Activated CD4-positive, alpha-beta T cell treated with anti-CD3 and anti-CD28 coated beads for 1 hour (primary cell): ENCODE measurements at regions not wholly inside any gene's neighbourhood (a gene's known extent, or its start where the extent isn't known, plus 50 kb on each side); places are given as distances from the start of the nearest gene placed in this dataset.
"Not testable (repeated sequence)": the region's sequence is repeated elsewhere in the genome, so short reads cannot be mapped to it uniquely, and the experiment has no call there.

Source experiments
- DNase-seq: peaks from one replicate; pipeline ENCODE4 v3.0.0-alpha.2; 2020

- DNase-seq: no peak
Measured at GRCh38 chr5:39579750-39580149, 155.0 kb upstream of the DAB2 start.

GRCh38 chr5:39578887-39579497 lies 154.2 kb upstream of the DAB2 start:
- no peak for DNase-seq

GRCh38 chr5:39577529-39577928 lies 152.7 kb upstream of the DAB2 start:
- DNase-seq: no peak

- DNase-seq: no peak
Measured at GRCh38 chr5:39570403-39571027, 145.7 kb upstream of the DAB2 start.

GRCh38 chr5:39569857-39570256 lies 145.1 kb upstream of the DAB2 start:
- no peak for DNase-seq

- DNase-seq: no peak
Measured at GRCh38 chr5:39566891-39567290, 142.1 kb upstream of the DAB2 start.

GRCh38 chr5:39566029-39566428 lies 141.2 kb upstream of the DAB2 start:
- DNase-seq: no peak

GRCh38 chr5:39561421-39561820 lies 136.6 kb upstream of the DAB2 start:
- DNase-seq: no peak

- no peak for DNase-seq
Measured at GRCh38 chr5:39560726-39561125, 135.9 kb upstream of the DAB2 start.

- no peak for DNase-seq
Measured at GRCh38 chr5:39559923-39560322, 135.1 kb upstream of the DAB2 start.

GRCh38 chr5:39558541-39558940 lies 133.8 kb upstream of the DAB2 start:
- no peak for DNase-seq

- DNase-seq: no peak
Measured at GRCh38 chr5:39555788-39556187, 131.0 kb upstream of the DAB2 start.

- no peak for DNase-seq
Measured at GRCh38 chr5:39547553-39548154, 122.9 kb upstream of the DAB2 start.

GRCh38 chr5:39544941-39545340 lies 120.2 kb upstream of the DAB2 start:
- no peak for DNase-seq

GRCh38 chr5:39543335-39543734 lies 118.6 kb upstream of the DAB2 start:
- DNase-seq: no peak

- no peak for DNase-seq
Measured at GRCh38 chr5:39542511-39543285, 117.9 kb upstream of the DAB2 start.

GRCh38 chr5:39541920-39542319 lies 117.1 kb upstream of the DAB2 start:
- no peak for DNase-seq

- no peak for DNase-seq
Measured at GRCh38 chr5:39539470-39539869, 114.7 kb upstream of the DAB2 start.

GRCh38 chr5:39534690-39535089 lies 109.9 kb upstream of the DAB2 start:
- no peak for DNase-seq

GRCh38 chr5:39533749-39534148 lies 109.0 kb upstream of the DAB2 start:
- DNase-seq: no peak

GRCh38 chr5:39532511-39532910 lies 107.7 kb upstream of the DAB2 start:
- DNase-seq: no peak

- no peak for DNase-seq
Measured at GRCh38 chr5:39531306-39531705, 106.5 kb upstream of the DAB2 start.

- no peak for DNase-seq
Measured at GRCh38 chr5:39526914-39527477, 102.2 kb upstream of the DAB2 start.

GRCh38 chr5:39525781-39526180 lies 101.0 kb upstream of the DAB2 start:
- DNase-seq: not testable (repeated sequence)
